Right ventricle myocardium superior (tissue), 1 donor: ENCODE measurements at regions not wholly inside any gene's neighbourhood (a gene's known extent, or its start where the extent isn't known, plus 50 kb on each side); places are given as distances from the start of the nearest gene placed in this dataset.
"Not testable (repeated sequence)": the region's sequence is repeated elsewhere in the genome, so short reads cannot be mapped to it uniquely, and the experiment has no call there.

Experiments
- ATAC-seq: fragments of 200-7000 bp; cut with Tn5 transposase; one replicate; pipeline ENCODE4 v1.9.1; 2020; ENCODE audit warnings: mild to moderate bottlenecking; ENCODE audit not compliant: poor library complexity
- DNase-seq: peaks from one replicate; pipeline ENCODE4 v3.0.0-alpha.2; 2020
- intact Hi-C: fragments of 100-400 bp; cut with DNase I; formaldehyde crosslinking; loops from one replicate; pipeline ENCODE4 v1.11.2; 2022
- donor health status: DM: no; HTN: yes; CAD: no; lungs with severe emphysema.

- DNase-seq (no peak), ATAC-seq (peak; percentile 80)
- intact Hi-C loops, result no loop called here
Observed at GRCh38 chr4:158056689-158057245, 116.1 kb downstream of the GASK1B start.

GRCh38 chr4:158055668-158056067 lies 117.2 kb downstream of the GASK1B start:
- ATAC-seq (peak; percentile 47), DNase-seq (no peak)
- intact Hi-C loops, result no loop called here

- DNase-seq (no peak), ATAC-seq (no peak)
- intact Hi-C loops, result no loop called here
Observed at GRCh38 chr4:158053801-158054200, 119.0 kb downstream of the GASK1B start.

- intact Hi-C loops, result no loop called here
- ATAC-seq, result no peak
Observed at GRCh38 chr4:158053086-158053485, 119.7 kb downstream of the GASK1B start.

GRCh38 chr4:158051401-158052235 lies 121.2 kb downstream of the GASK1B start:
- DNase-seq (no peak), ATAC-seq (peak; percentile 90)
- intact Hi-C loops, result no loop called here

More at GRCh38 chr4:158053086-158053485, 119.7 kb downstream of the GASK1B start:
- DNase-seq, result no peak

- ATAC-seq, result peak; percentile 73
- intact Hi-C loops, result no loop called here
- DNase-seq, result no peak
Observed at GRCh38 chr4:158050942-158051341, 121.9 kb downstream of the GASK1B start.

GRCh38 chr4:158046345-158046744 lies 126.5 kb downstream of the GASK1B start:
- intact Hi-C loops, result no loop called here
- ATAC-seq, result no peak

GRCh38 chr4:158043971-158044618 lies 128.7 kb downstream of the GASK1B start:
- DNase-seq (peak; percentile 19), ATAC-seq (no peak)

More at GRCh38 chr4:158046345-158046744, 126.5 kb downstream of the GASK1B start:
- no peak for DNase-seq

GRCh38 chr4:158042591-158043030 lies 130.2 kb downstream of the GASK1B start:
- intact Hi-C loops, result no loop called here
- DNase-seq, result no peak
- no peak for ATAC-seq

More at GRCh38 chr4:158043971-158044618, 128.7 kb downstream of the GASK1B start:
- intact Hi-C loops, result no loop called here

GRCh38 chr4:158038718-158039117 lies 134.1 kb downstream of the GASK1B start:
- intact Hi-C loops, result no loop called here
- DNase-seq (no peak), ATAC-seq (no peak)

- intact Hi-C loops, result no loop called here
- DNase-seq, result peak; percentile 15
- no peak for ATAC-seq
Observed at GRCh38 chr4:158036998-158037397, 135.8 kb downstream of the GASK1B start.

GRCh38 chr4:158035662-158036195 lies 137.1 kb downstream of the GASK1B start:
- intact Hi-C loops, result no loop called here
- DNase-seq, result no peak
- ATAC-seq, result no peak

GRCh38 chr4:158033416-158034120 lies 139.3 kb downstream of the GASK1B start:
- DNase-seq, result no peak
- ATAC-seq, result peak; percentile 84
- intact Hi-C loops, result no loop called here

GRCh38 chr4:158032733-158033415 lies 140.0 kb downstream of the GASK1B start:
- ATAC-seq, result no peak
- intact Hi-C loops, result no loop called here
- DNase-seq, result no peak

GRCh38 chr4:158028381-158028780 lies 144.4 kb downstream of the GASK1B start:
- ATAC-seq, DNase-seq, intact Hi-C loops: not testable (repeated sequence)

- intact Hi-C loops, result no loop called here
- ATAC-seq (no peak), DNase-seq (no peak)
Observed at GRCh38 chr4:158025131-158025530, 147.7 kb downstream of the GASK1B start.

GRCh38 chr4:158020734-158021346 lies 152.0 kb downstream of the GASK1B start:
- ATAC-seq (no peak), DNase-seq (no peak)
- intact Hi-C loops, result no loop called here

GRCh38 chr4:158020176-158020575 lies 152.6 kb downstream of the GASK1B start:
- peak; percentile 68 for ATAC-seq
- DNase-seq, result no peak
- intact Hi-C loops, result no loop called here
